Fibroblast of upper back skin (primary cell): ENCODE measurements at regions not wholly inside any gene's neighbourhood (a gene's known extent, or its start where the extent isn't known, plus 50 kb on each side); places are given as distances from the start of the nearest gene placed in this dataset.
A peak's percentile ranks its signal among the peaks of the same experiment; 100 is the strongest.

ENCODE experiments used
- DNase-seq: peaks from one replicate; pipeline ENCODE4 v3.0.0-alpha.2; 2013

DNA sequence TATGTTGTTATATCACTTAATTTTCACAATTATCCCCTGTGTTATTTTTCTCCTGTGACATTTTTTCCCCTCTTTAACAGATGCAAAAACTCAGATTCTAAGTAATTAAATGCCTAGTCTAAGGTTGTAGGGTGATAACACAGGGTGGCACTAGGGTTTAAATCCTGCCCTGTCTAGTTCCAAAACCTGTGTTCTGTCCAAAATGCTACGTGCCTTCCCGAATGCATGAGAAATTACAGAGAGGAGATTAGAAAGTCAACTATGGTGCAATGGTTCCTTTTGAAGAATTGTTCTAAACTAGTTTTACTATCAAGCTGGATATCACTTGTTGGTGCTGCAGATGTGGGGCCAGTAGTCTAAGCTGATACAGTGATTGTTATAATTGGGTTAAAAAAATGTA is 108.0 kb downstream of the DIPK2A start:
- no peak for DNase-seq

DNA sequence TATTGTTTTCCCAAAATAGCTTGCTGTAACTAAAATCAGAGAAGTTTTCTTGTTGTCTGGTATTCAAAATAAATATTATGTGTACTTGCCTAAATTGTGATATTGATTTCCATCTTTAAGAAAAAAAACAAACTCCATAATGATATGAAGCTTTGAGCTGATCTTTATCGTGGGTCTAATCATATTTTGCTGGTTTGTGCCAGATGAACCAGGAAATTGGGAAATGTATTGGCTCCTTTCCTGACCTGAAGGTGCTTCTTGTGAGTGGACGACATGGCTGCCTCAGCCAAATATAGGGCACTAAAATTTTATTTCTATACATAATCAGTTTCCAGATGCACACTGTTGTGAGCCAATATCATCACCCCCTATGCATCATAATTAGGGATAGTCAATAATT is 113.3 kb downstream of the DIPK2A start:
- DNase-seq = no peak

DNA sequence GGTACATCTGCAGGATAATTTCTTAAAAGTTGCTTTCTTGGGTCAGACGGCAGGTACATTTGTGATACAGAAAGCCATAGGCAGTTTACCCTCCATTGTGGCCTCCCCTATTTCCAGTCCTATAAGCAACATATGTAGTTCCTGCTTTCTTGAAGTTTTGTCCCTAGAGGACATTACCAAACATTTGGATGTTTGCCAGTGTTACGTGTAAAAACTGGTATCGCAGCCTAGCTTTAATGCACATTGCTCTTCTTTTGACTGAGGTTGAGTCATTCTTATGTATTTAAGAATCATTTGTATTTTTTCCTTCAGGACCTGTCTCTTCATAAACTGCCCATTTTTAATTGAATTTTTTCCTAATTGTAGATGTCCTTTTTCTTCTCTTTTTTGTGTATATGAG is 114.3 kb downstream of the DIPK2A start:
- DNase-seq = peak; percentile 68

DNA sequence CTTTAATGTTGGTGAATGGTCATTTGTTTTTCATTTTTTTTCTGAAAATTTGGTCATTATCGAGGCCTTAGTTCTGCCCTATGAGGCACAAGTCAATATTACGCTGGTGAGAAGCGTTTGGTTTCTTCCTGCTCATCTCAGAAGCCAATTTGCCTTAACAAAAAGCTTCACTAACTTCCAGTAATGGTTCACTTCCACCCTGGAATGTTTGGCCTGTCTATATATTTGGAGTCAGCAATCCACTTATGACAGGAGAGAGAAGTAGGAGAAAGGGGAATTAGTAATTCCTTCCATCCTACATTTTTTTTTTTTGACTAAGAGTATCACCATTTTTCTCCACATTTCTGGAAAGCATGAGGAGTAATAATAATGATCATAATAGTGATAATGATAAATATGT is 124.4 kb downstream of the DIPK2A start:
- peak; percentile 7 for DNase-seq

DNA sequence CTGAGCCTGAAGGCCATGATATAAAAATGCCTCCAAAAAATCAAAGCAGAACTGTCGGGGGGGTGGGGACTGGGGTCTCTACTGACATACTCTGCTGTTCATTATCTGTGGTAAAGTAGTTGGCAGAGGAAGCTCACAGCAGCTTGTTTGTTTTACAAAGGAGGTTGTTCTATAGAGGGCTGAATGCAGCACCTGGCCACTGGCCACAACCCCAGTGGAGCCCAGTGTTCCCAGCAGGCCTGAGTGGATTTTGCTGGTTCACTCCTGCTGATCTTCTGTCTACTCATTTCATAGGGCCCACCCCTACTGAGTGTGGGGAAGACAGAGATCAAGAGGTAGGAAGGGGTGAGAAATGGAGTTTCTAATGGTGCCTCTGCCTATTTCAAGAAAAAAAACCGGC is 125.5 kb downstream of the DIPK2A start:
- DNase-seq = no peak

DNA sequence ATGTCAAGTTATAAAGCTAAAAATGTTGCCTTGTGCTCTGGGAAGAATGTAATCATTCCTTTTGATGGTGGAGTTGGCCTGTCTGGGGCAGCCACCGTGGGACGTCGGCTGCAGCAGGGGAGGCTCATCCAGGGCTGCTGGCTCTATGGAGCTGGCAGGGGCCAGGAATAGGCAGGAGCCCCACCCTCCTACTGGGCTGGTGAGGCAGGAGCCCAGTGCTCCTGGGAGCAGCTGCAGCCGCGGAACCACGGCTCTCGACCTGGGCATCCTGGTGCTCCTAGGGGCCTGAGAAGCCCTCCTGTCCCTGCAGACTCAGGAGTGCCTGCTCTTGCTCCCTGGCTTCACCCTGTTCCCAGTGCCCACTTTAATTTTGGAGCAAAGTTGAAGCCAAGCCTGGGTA is 127.1 kb downstream of the DIPK2A start:
- no peak for DNase-seq

DNA sequence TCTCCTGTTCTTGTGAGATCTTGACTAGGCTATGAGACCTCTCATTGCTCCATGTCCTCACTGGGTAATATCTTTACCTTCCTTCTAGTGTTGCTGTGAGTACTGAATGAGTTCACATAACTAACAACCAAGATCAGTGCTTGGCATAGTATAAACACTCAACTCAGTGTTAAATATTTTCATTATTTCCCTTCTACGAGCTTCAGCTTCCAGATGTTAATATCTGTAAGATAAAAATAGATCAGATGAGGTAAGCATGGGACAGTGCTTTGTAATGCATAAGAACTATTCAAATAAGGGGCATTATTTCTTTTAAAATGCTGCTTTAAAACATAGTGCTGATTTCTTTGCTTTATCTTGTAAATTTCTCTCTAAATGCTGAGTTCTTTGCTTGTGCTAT is 130.8 kb downstream of the DIPK2A start:
- DNase-seq = no peak

DNA sequence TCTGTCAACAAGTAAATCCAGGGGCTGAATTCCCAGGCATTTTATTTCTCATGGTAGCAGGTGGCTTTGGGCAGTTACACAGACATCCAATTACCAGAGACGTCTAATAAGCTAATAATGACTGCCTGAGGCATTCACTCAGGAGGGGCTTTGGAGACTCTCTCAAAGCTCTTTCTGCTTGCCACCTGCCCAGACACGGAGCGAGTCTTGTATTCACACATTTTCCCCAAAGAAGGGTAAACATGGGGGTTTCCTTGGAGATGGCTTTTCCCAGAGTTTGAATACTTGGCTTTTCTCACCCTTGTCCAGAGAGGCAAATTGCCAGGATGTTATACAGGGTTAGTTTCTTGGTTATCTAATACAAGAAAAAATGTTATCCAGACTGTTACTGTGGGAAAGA is 132.6 kb downstream of the DIPK2A start:
- no peak for DNase-seq

DNA sequence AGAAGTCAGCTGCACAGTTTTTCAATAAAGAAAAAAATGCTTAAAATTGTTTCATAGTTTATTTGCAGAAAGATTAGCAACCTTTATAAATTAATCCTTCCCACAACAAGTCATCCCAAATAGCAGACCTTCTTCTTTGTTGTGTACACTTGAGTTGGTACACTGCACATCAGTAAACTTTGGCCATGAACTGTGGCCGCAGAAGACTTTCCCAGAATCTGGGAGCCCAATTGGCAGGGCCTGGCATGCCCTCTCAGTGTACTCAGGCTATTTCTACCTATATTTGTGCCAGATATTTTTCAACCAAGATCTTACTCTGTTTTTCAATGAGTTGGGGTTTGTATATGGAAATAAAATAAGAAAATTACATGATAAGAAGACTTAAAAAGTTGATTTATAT is 133.1 kb downstream of the DIPK2A start:
- DNase-seq = no peak

DNA sequence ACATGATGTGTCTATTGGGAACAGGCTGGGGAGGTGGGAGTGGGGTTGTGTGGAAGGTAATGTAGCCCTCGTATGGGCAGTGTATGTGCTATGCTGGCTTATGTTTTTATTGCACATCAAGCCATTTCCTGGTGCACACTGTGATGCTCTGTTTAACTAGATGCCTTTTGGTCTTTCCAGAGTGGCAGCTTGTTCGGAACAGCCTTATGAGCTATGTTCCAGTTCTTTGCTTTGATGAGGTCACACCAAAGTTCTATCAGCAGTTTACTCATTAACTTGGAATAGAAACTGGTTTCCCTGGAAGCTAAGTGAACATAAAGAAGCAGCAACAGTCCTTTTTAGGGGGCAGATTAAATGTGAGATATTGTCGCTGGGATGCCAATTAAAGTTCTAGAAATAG is 133.9 kb downstream of the DIPK2A start:
- DNase-seq = no peak

DNA sequence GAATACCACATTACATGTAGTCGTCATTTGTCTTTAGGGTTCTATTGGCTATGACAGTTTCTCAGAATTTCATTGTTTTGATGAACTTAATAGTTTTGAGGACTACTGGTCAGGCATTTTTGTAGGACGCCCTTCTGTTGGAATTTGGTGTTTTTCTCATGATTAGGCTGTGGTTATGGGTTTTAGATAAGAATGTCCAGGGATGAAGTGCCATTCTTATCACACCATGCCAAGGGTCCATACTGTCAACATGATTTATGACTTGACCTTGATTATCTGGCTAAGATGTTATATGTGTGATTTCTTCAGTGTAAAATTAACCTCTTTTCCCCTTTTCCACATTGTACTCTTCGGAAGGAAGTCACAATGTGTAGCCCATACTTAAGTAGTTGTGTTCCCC is 135.3 kb downstream of the DIPK2A start:
- no peak for DNase-seq

DNA sequence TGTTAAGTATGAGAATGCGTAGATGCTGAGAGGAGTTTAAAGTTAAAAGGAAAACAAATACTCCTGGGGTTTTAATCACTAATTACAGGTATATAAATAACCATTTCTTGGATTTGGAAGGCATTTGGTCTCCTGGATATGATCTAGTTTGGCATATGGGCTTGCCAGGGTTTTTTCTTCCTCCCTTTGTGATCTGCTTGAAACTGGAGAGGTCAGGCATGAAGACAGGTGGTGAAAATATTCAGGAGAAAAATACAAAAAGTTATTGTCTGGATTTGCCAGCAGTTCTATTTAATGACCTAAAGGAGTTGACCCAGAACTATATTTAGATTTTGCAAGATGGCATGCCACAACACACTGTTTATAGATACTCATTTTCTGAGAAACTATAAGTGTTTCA is 136.3 kb downstream of the DIPK2A start:
- no peak for DNase-seq

DNA sequence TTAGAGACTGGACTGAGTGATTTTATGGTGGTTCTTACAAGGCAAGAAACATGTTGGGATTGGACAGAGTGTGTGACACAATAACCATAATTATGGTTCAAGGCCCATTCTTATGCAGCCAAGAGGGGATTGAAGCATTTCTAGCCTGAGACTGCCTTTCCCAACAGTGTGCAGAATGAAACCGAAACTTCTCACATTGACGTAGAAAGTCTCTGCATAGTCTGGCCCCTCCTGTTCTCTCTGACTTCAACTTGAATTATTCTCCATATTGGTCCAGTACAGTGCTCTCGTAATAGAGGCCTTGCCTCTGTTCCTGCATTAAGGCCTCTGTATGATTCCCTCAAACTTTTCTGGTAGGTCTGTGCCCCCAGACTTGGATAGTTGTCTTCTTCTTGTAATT is 138.3 kb downstream of the DIPK2A start:
- DNase-seq = no peak

DNA sequence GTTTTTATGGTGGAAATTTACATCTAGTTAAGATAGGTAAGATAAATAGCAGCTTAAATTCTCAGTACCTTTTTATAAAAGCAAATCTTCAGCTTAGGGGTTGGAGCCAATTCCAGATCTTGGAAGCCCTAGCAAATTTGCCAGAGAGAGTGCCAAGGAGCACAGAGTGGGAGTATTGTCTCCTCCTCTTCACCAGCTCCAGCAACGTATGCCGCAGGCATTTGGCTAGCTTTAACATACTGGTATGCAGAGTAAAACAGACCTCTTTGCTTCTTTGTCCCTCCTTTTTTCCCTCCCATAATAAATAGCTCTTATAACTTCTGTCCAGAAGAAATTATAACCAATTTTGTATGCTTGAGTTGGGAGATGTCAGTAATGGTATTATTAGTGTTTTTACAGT is 140.4 kb downstream of the DIPK2A start:
- no peak for DNase-seq

DNA sequence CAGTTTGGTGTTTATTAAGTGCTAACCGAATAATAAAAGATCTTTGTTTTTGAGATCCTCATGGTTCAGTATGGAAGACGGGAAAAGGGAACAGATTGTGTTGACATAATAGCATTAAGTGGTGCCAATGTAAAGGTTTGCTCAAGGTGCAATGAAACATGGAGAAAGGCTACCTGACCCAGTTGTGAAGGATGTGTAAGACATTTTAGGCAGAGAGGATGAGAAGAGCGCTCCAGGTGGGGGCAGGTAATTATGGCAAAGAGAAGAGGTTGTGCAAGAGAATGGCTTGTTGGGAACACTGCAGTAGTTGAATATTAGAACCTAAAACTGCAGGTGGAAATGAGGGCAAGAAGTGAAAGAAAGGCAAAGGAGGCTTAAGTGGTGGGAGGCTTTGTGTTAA is 140.8 kb downstream of the DIPK2A start:
- no peak for DNase-seq

DNA sequence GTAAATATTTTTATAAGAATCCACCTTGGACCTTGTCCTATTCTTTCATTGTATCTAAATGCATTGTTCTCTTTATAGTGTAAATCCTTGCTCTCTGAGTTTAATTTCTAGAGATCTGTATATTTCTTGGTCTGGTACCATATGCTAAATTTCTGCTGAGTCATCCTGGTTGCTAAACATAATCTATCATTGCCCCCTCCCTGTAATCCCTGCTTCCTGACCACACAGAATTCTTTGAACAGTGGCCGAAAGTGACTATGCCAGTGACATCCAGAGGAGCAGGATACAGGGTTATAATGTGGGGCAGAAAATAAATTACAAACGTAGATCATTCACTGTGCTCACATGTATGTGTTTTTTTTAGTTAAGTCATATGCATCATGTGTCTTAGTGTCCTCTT is 143.1 kb downstream of the DIPK2A start:
- peak; percentile 28 for DNase-seq

DNA sequence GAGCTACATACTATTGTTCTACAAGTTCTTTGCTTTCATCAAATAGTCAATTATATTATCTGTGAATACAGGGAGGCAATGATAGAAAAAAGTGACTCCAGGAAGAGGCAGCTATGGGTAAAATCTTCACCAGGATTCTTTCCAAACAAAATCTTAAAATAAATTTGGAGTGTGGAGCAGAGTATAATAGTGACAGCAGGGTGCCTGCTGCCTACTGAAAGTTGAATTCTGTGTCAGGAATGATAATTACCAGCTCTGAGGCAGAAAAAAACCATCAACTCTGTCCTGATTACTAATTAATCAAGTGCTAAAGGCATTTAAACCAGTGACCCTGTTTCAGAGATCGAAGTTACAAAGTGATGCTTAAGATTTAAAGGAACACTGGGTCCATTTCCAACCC is 148.0 kb downstream of the DIPK2A start:
- no peak for DNase-seq

DNA sequence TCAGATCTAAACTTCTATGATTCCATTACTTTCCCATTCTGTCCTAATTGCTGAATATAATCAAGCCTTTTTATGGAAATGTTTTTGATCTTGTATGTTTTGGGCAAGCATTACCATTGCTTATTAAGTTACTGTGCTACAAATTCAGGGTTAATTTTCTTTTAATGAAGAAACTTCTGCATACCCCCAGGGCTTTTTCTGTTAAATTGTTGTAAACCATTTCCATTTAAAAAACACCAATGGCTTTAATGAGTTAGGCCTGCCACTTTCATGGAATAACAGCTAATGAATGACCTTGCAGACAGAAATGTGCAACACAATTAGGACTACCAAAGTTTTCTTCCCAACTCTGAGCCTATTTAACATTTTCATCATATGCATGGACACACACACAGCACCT is 150.0 kb downstream of the DIPK2A start:
- DNase-seq = no peak

DNA sequence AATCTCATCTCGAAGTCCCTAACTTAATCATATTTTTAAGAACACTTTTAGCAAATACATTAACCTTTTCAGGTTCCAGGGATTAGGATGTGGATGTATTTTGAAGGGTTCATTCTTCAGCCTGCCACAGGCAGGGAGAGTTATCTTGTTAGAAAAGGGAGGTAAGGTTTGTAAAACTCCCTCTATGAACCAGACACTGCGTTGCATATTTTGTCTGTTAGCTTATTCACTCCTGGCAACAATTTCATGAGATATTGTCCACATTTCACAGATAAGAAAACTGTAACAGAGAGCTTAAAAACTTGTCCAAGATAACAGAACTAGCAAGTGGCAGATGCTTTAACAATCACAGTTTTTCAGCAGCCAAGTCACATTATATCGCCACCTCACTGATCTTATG is 155.4 kb downstream of the DIPK2A start:
- no peak for DNase-seq

DNA sequence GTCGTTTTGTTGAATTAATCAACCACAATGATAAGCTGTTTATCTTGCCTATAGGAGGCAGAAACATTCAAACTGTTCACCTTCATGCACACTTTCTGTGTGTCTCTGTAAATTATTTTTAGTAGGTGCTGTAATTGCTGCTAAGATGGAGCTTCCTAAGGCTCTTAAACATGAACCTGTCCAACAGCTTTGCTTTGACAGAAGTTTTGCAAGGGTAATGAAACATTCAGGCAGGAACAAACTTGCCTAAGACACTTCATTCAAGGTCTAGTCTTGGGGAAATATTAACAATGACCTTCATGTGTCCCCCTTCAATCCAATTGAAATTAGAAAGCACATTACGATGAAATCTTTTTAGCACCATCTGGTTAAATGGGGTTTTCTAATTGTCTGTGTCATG is 156.1 kb downstream of the DIPK2A start:
- no peak for DNase-seq

DNA sequence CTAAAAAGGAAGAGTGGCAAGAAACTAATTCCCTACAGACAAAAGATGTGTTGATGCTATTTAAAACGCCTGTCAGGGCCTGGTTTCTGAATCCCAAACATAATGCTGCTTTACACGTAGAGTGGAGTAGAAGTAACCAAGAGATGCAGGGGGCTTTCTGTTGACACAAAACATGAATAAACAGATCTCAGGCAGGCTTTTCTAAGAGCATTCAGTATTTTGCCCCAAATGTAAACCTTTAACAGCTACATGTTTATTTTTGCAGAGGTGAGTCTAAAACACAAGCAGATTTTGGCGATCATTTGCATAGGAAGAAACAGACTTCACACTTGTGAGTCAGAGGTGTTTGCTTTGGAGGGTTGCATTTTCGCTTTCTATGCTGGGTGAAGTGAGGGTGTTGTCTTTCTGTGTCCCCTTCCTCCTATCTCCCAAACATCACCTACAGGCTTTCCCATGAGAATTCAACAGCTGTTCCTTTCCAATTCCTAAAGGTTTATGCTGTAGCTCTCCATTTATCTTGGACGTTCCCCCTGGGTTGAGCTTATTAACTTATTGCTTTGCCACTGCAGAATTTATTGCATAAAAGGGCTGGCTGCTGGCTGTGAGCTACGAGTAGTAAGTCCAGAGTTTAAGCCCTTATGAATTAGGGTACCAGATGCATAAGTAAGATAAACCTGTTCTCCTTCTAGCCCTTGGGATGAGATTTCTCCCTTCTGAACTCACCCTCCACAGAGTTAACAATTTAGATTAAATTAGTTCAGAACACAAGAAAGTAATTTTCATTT is 156.7 kb downstream of the DIPK2A start:
- no peak for DNase-seq

DNA sequence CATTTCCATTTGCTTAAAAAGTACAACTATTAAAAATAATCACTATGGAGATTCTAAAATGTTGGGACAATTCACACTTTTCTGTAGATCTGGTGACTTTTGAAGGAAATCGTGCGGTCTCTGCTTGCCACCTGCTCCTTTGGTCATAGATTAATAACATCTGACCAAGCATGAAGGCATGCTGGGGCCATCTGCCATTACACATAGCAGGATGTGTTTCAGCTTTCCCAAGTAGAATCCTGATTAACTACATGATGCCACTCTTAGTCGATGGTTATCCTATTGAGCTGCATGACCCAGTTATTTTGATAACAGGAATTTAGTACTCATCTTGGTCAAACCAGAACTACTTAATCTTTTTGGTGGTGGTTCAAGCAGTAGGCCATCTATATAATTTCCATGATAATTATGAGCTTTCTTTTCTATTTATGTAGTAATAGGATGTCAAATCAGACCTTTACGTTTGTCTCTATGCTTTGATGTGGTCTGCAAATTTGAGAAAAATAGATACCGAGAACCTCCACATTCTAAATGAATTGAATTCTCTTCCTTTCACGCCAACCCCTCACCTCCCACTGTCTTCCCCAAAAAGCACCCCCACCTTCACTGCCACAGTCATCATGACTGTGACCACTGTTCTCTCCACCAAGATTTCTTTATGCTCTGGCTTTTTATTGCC is 158.1 kb downstream of the DIPK2A start:
- DNase-seq = no peak

DNA sequence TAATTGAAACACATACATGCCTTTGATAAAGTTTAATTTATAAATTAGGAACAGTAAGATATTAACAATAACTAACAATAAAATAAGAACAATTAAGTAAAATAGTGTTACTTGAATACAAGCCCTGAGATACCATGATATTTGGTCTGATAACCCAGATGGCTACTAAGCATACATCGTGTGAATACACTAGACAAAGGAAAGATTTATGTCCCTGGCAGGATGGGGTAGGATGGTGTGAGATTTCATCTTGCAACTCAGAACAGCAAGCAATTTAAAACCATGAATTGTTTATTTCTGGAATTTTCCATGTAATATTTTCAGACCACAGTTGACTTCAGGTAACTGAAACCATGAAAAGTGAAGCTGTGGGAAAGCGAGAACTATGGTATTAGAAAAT is 169.5 kb downstream of the DIPK2A start:
- DNase-seq = no peak

DNA sequence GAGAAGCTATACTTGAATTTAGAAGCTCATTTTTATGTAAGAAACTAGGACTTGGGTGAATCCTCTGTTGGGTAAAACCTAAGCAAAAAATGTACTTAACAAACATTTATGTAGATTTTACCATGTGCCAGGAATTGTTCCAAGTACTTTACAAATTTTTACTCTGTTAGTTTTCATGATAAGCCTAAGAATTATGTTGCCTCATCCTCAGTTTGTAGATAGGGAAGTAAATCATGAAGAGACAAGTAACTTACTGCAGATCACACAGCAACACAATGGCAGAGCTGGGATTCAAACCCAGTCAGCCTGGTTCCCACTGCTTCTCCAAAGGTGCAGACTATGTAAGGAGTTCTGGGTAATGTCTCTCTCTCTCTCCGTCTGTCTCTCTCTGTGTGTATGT is 169.9 kb downstream of the DIPK2A start:
- no peak for DNase-seq
